Endodermal cell (in vitro differentiated cells): ENCODE measurements at regions not wholly inside any gene's neighbourhood (a gene's known extent, or its start where the extent isn't known, plus 50 kb on each side); places are given as distances from the start of the nearest gene placed in this dataset.

Experiments used
- DNase-seq: peaks from one replicate; pipeline ENCODE4 v3.0.0-alpha.2; 2017
- H3K27ac ChIP-seq: 2 replicates; pipeline ENCODE4 v1.5.1; 2013; ENCODE audit warnings: mild to moderate bottlenecking, low read depth, low read length, moderate library complexity
- H3K27me3 ChIP-seq: 2 replicates; pipeline ENCODE4 v1.6.1; 2013; ENCODE audit warnings: mild to moderate bottlenecking, low read length, moderate library complexity; ENCODE audit not compliant: insufficient read depth, control insufficient read depth, poor library complexity, severe bottlenecking
- H3K36me3 ChIP-seq: 2 replicates; pipeline ENCODE4 v1.7.0; 2013; ENCODE audit warnings: mild to moderate bottlenecking, low read length, moderate library complexity; ENCODE audit not compliant: control insufficient read depth, insufficient read depth
- H3K4me1 ChIP-seq: one replicate; pipeline ENCODE4 v1.7.0; 2013; ENCODE audit warnings: low read length; ENCODE audit not compliant: control insufficient read depth, insufficient read depth
- H3K4me3 ChIP-seq: 2 replicates; pipeline ENCODE4 v1.5.1; 2013; ENCODE audit warnings: mild to moderate bottlenecking, low read length, moderate library complexity
- H3K9ac ChIP-seq: 2 replicates; pipeline ENCODE4 v1.6.1; 2013; ENCODE audit warnings: mild to moderate bottlenecking, low read length, moderate library complexity; ENCODE audit not compliant: poor library complexity, severe bottlenecking; ENCODE audit errors: extremely low read depth
- H3K9me3 ChIP-seq: 2 replicates; pipeline ENCODE4 v1.6.1; 2013; ENCODE audit warnings: mild to moderate bottlenecking, low read length, moderate library complexity; ENCODE audit not compliant: control insufficient read depth
- H3K27ac Mint-ChIP-seq: 2 replicates; pipeline ENCODE4 v1.8.0; 2020; ENCODE audit warnings: mixed read lengths
- H3K27me3 Mint-ChIP-seq: 2 replicates; pipeline ENCODE4 v1.8.0; 2021; ENCODE audit warnings: mild to moderate bottlenecking, mixed read lengths; ENCODE audit not compliant: insufficient read depth
- H3K36me3 Mint-ChIP-seq: 2 replicates; pipeline ENCODE4 v1.8.0; 2020; ENCODE audit warnings: low read depth, mixed read lengths
- H3K4me1 Mint-ChIP-seq: 2 replicates; pipeline ENCODE4 v1.8.0; 2020; ENCODE audit warnings: mixed read lengths
- H3K4me3 Mint-ChIP-seq: 2 replicates; pipeline ENCODE4 v1.8.0; 2020; ENCODE audit warnings: mild to moderate bottlenecking, moderate library complexity, mixed read lengths
- H3K9me3 Mint-ChIP-seq: 2 replicates; pipeline ENCODE4 v1.8.0; 2020; ENCODE audit warnings: mild to moderate bottlenecking, mixed read lengths
- CTCF ChIP-seq: fragments of 200-600 bp; sonication (generic); conservative IDR thresholded peaks from 2 replicates; pipeline ENCODE4 v1.5.0; 2021; ENCODE audit warnings: antibody characterized with exemption, mild to moderate bottlenecking
- WGBS, 2 experiments: methylation state at CpG; one replicate each; pipeline versions ENCODE4 v1.1.5 to v1.1.7; 2013; ENCODE audit warnings: missing lambda C conversion rate in 2 of 2, mixed read lengths in 1 of 2; ENCODE audit not compliant: insufficient coverage in 1 of 2, insufficient read length in 1 of 2; 5-methylcytosine and 5-hydroxymethylcytosine counted together

DNA sequence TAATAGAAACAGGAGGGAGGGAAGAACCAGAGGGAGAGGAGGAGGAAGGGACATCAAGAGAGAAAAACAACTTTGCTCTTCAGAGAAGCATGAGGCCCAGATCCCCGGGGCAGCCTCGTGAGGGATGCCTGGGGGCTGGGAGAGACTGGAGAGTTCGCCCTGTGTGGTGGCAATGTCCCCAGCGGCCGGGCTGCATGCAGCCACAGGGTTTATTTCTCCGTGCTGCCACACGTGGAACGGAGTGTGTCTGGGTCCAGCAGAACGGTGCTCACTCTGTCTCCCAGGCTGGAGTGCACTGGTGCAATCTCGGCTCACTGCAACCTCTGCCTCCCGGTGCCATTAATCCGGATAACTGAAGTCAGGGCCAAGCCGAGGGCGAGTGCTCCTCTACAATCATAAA is 257.7 kb downstream of the ACTR3B start:
- no peak overlapping the region for H3K27ac Mint-ChIP-seq

DNA sequence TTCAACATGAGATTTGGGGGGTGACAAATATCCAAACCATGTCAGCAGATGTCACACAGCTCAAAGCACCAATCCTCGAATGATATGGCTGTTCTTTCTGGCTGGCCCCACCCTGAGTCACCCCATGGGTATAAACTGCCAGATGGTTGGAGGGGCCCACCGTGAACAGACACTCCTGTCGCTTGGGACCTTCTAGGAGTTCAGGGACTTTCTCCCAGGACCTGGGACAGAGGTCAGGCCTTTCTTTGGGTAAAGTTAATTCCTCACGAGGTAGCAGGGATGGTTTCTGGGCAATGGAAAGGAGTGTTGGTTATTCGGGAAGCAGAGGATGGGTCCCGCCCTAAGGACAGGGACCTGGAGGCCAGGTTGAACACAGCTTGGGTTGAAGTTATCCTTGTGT is 262.0 kb downstream of the ACTR3B start:
- DNase-seq: no peak
- H3K4me3 Mint-ChIP-seq: no peak overlapping the region
- Histone ChIP-seq H3K9ac (no peak overlapping the region), H3K9me3 (no peaks in the 10 kb centered on the region), H3K27me3 (no peaks in the 10 kb centered on the region), H3K4me1 (no peaks in the 10 kb centered on the region), H3K27ac (no peak overlapping the region), H3K4me3 (no peak overlapping the region), H3K36me3 (no peaks in the 10 kb centered on the region)
- H3K27ac Mint-ChIP-seq: no peak overlapping the region
- H3K36me3 Mint-ChIP-seq: no peaks in the 10 kb centered on the region
- H3K9me3 Mint-ChIP-seq: no peaks in the 10 kb centered on the region
- TF ChIP-seq CTCF: no peak
- H3K4me1 Mint-ChIP-seq: peaks cover 7% of the 10 kb centered on the region
- peaks cover 2% of the 10 kb centered on the region for H3K27me3 Mint-ChIP-seq
- WGBS, 2 experiments: 91 to 92% methylated on average over 3 to 6 of the region's 6 CpGs

More for the DNA sequence above, 257.7 kb downstream of the ACTR3B start:
- Mint-ChIP-seq H3K4me3 (no peak overlapping the region), H3K36me3 (no peaks in the 10 kb centered on the region), H3K4me1 (no peaks in the 10 kb centered on the region), H3K27me3 (no peaks in the 10 kb centered on the region), H3K9me3 (no peaks in the 10 kb centered on the region)
- WGBS, 2 experiments: 88% methylated on average over 9 to 14 of the region's 14 CpGs
- H3K4me1 ChIP-seq: no peaks in the 10 kb centered on the region
- H3K9ac ChIP-seq: no peak overlapping the region
- no peak overlapping the region for H3K4me3 ChIP-seq
- TF ChIP-seq CTCF: no peak
- no peak overlapping the region for H3K27ac ChIP-seq
- no peak for DNase-seq
- no peaks in the 10 kb centered on the region for H3K9me3 ChIP-seq
- no peaks in the 10 kb centered on the region for H3K36me3 ChIP-seq
- no peaks in the 10 kb centered on the region for H3K27me3 ChIP-seq

GRCh38 chr7:153022475-153023193 is 263.1 kb downstream of the ACTR3B start:
- Histone ChIP-seq H3K4me3 (no peak overlapping the region), H3K9ac (no peak overlapping the region), H3K27me3 (no peaks in the 10 kb centered on the region), H3K36me3 (no peaks in the 10 kb centered on the region), H3K9me3 (no peaks in the 10 kb centered on the region), H3K27ac (peak overlapping the region; percentile 24), H3K4me1 (no peaks in the 10 kb centered on the region)
- Mint-ChIP-seq H3K36me3 (no peaks in the 10 kb centered on the region), H3K9me3 (no peaks in the 10 kb centered on the region), H3K4me1 (peaks cover 9% of the 10 kb centered on the region), H3K27me3 (peaks cover 2% of the 10 kb centered on the region), H3K4me3 (no peak overlapping the region), H3K27ac (no peak overlapping the region)
- no peak for TF ChIP-seq CTCF
- DNase-seq: peak; percentile 52
- WGBS, 2 experiments: 51 to 67% methylated on average over 5 to 11 of the region's 12 CpGs
